GM10266 (cell line): ENCODE measurements at regions not wholly inside any gene's neighbourhood (a gene's known extent, or its start where the extent isn't known, plus 50 kb on each side); places are given as distances from the start of the nearest gene placed in this dataset.

Source experiments
- DNase-seq: peaks from one replicate; pipeline ENCODE4 v3.0.0; 2012; ENCODE audit errors: extremely low spot score
- TF ChIP-seq, protein P1 (sequence below): IDR thresholded peaks from 2 replicates; pipeline ENCODE4 v1.5.1; 2012; ENCODE audit warnings: mild to moderate bottlenecking, low read depth; ENCODE audit not compliant: control insufficient read depth, insufficient read depth; ENCODE audit errors: missing control alignments

DNA sequence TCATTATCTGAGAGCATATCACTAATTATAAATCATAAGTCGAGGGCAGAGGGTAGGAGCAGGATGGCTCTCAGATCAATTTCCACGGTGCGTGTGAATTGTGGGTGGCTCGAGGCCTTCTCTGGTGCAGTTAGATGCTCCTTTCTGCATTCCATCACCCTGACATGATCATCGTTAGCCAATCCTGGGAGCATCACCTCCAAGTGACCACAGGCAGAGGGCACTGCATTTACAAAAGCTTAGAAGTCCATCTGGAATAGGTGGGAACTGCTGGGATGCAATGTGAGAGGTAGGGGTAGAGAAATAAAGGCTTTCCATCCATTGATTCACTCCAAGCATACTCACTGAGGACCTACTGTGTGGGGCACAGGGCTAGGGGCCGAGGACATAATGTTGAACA lies 538.2 kb upstream of the TBX3 start:
- TF ChIP-seq, protein P1, sequence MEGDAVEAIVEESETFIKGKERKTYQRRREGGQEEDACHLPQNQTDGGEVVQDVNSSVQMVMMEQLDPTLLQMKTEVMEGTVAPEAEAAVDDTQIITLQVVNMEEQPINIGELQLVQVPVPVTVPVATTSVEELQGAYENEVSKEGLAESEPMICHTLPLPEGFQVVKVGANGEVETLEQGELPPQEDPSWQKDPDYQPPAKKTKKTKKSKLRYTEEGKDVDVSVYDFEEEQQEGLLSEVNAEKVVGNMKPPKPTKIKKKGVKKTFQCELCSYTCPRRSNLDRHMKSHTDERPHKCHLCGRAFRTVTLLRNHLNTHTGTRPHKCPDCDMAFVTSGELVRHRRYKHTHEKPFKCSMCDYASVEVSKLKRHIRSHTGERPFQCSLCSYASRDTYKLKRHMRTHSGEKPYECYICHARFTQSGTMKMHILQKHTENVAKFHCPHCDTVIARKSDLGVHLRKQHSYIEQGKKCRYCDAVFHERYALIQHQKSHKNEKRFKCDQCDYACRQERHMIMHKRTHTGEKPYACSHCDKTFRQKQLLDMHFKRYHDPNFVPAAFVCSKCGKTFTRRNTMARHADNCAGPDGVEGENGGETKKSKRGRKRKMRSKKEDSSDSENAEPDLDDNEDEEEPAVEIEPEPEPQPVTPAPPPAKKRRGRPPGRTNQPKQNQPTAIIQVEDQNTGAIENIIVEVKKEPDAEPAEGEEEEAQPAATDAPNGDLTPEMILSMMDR = no peak
- no peak for DNase-seq

DNA sequence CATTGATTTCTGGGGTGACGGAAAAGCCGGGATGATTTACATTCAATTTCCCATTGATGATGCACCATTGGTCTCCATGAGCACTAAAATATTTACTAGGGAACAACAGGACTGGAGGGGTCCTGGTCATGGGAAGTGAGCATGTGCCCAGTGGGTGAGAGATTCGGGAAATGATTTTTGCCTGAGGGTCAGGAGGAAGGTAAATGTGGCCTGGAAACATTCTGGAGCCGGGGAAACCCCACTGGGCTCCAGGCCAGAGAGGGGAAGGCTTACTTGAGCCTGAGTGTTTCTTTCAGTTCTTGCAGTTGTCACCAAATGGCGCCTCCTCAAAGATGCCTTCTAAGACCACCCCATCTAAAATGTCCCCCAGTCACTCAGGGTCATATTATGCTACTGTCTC lies 532.3 kb upstream of the TBX3 start:
- TF ChIP-seq, protein P1 = no peak
- no peak for DNase-seq

DNA sequence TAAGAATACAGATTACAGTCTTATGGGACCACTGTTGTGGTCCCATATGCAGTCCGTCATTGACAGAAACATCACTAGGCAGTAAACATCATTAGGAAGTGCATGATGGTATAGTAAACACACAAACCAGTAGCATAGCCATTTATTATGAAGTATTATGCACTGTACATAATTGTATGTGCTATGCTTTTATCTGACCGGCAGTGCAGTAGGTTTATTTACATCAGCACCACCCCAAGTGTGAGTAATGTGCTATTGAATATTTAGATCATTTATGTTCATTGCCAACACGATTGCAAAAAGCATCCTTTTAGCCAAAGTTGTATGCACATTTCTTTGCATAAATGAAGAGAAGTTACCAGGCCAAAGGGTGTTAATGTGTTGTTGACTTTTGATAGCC lies 531.6 kb upstream of the TBX3 start:
- TF ChIP-seq, protein P1 = no peak
- no peak for DNase-seq

DNA sequence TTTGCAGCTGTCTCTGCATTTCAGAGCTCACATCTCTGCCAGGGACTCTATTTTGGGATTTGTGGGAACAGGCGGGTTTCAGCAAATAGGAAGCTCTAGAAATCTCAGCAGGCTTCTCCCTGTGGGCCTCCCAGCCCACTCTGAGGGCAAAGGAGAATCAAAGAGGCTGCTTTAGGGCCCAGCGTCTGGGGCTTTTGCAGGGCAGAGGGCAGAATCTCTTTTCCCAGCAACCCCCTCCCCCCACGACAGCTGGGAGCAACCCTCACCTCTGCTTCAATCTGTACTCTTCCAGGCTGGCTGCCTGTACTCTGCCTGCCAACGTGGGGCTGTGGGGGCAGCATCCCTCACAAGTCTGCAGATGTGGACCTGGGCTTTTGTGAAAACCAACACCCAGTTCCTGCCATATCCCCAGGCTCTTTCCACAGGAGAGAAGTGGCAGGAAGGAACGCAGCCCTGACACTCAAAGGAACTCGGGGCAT lies 529.6 kb upstream of the TBX3 start:
- TF ChIP-seq, protein P1 = no peak
- DNase-seq = no peak

DNA sequence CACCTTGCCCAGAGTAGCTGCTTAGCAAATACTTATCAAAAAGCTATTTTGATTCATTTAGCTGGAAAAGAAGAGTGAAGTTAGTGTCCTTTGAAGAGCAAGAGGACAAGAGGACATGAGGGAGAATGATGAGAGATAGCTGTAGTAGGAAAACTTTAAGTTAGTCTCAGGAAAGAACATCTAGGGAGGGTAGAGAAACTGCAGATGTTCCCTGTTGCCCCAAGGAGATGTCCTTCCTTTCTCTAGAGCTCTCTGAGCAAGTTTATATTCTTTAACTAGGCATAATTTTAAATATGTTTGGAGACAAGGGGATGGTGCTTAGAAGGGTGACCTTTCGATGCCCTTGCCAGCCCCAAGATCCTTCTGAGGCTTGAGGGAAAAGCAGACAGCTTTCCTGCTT lies 529.1 kb upstream of the TBX3 start:
- TF ChIP-seq, protein P1 = no peak
- DNase-seq = no peak

DNA sequence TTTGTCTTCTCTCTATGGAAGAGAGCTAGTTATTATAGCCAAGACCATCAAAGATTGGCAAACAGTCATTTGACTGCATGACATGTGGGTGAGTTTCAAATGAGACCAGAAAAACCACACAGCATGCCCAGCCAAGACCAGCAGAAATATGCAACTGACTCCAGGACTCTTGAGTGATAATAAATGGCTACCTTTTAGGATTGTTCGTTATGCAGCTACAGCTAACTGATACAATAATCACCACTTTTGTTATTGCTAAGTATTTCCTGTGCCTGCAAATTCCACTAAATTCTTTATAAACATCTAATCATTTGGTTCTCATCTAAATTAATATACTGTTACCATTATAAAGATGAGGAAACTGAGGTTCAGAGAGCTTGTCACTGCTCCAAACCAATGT lies 528.4 kb upstream of the TBX3 start:
- no peak for DNase-seq
- TF ChIP-seq, protein P1 = no peak

DNA sequence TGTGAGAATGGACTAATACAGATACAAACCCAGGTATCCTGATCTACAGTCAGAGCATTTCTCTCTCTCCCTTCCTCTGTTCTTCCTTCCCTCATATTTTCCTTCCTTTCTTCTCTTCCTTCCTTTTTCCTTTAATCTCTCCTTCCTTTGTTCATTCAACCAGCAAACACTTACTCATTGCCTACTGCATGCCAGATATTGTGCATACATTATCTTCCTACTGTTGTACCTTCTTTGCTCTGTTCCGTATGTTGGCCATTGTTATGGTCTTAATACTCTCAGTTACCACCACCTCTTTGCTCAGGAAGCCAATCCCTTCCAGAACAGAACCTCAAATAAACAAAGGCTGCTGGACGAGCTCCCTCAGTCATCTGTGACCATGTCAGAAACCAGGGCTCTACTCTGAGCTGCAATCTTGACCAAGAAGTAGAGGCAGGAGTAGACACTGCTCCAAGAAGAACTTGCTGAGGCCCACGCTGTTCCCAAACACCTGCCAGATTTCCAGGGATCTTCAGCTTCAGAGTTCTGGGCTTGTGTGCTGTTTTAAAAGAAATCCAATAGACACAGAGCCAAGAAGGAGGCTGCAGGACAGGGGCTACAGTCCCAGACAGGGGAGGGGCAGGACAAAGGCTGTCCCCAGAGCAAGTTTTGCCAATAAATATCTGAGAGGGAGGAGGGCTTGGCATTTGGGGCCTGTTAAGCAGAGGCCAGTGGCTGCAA lies 526.7 kb upstream of the TBX3 start:
- TF ChIP-seq, protein P1 = no peak
- DNase-seq = no peak
